Esophagus (tissue), 2 donors: ENCODE measurements at regions not wholly inside any gene's neighbourhood (a gene's known extent, or its start where the extent isn't known, plus 50 kb on each side); places are given as distances from the start of the nearest gene placed in this dataset.

Source experiments
- H3K27ac ChIP-seq, 2 donors: one replicate each; pipeline ENCODE4 v1.5.1; 2013; ENCODE audit warnings: low read depth in 2 of 2, mild to moderate bottlenecking in 2 of 2, inconsistent platforms in 1 of 2, low read length in 1 of 2, moderate library complexity in 1 of 2
- H3K27me3 ChIP-seq, 2 donors: one replicate each; pipeline ENCODE4 v1.6.1; 2013; ENCODE audit warnings: low read length in 2 of 2, control low read depth in 1 of 2, mild to moderate bottlenecking in 1 of 2; ENCODE audit not compliant: insufficient read depth in 2 of 2, control insufficient read depth in 1 of 2
- H3K36me3 ChIP-seq, 2 donors: one replicate each; pipeline ENCODE4 v1.6.1; 2013; ENCODE audit warnings: low read length in 1 of 2; ENCODE audit not compliant: control insufficient read depth in 2 of 2, insufficient read depth in 2 of 2
- H3K4me1 ChIP-seq, 2 donors: one replicate each; pipeline ENCODE4 v1.6.1; 2013; ENCODE audit warnings: low read length in 1 of 2; ENCODE audit not compliant: control insufficient read depth in 2 of 2, insufficient read depth in 2 of 2
- H3K4me3 ChIP-seq, 2 donors: one replicate each; pipeline ENCODE4 v1.5.1; 2013; ENCODE audit warnings: low read length in 2 of 2, mild to moderate bottlenecking in 2 of 2, low read depth in 1 of 2, moderate library complexity in 1 of 2
- H3K9me3 ChIP-seq, 2 donors: one replicate each; pipeline ENCODE4 v1.6.1; 2013; ENCODE audit warnings: mild to moderate bottlenecking in 2 of 2, low read depth in 1 of 2, low read length in 1 of 2, moderate library complexity in 1 of 2; ENCODE audit not compliant: control insufficient read depth in 2 of 2, insufficient read depth in 1 of 2
- whole genome bisulfite sequencing, 2 donors: extraction: QIAGEN DNeasy Blood & Tissue Kit; methylation state at CpG; one replicate each; pipeline ENCODE4 v1.1.7; 2013; 5-methylcytosine and 5-hydroxymethylcytosine counted together
- donor health status: healthy with polysubstance abuse.
- donor health status: Bipolar disorder and iron deficiency.

- H3K9me3 ChIP-seq: no peaks in the 10 kb centered on the region
- no peak overlapping the region for H3K4me3 ChIP-seq
- H3K4me1 ChIP-seq: no peaks in the 10 kb centered on the region
- no peak overlapping the region for H3K27ac ChIP-seq
- H3K36me3 ChIP-seq: no peaks in the 10 kb centered on the region
- WGBS, 2 donors: 33 to 50% methylated on average over 3 of the region's 3 CpGs
- no peaks in the 10 kb centered on the region for H3K27me3 ChIP-seq
These were observed 353.8 kb downstream of the TMEM135 start for GRCh38 chr11:87391496-87391895.

DNA sequence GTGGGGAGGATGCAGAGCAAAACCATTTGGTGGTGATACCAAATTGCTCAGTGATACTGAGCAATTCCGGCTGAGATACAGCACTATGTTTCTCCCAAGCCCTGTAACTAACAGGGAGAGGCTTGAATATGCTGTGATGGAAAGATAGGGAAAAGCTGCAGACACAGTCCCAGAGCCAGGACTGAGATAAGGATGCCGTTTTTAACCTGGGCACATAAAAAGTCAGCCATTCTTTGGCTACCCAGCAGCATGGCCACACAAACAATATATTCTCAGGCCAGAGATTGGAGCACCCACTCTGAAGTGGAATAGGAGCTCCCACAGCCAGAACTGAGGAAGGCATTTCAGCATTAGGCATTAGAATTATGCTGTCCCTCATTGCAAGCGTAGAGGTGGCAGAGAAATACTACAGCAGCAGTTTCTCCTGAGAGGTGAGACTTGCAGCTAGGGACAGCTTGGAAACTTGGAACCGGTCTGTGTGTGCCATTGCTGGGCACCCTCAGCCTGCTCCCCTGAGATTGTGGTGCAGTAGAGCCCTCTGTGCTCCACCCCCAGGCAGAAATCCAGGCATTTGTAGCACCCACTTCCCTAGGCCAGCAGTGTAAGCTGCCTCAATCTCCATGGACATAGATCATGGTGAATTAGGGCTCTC, 346.5 kb downstream of the TMEM135 start:
- no peak overlapping the region for H3K27ac ChIP-seq
- WGBS, 2 donors: 74 to 80% methylated on average over 4 of the region's 4 CpGs
- no peaks in the 10 kb centered on the region for H3K27me3 ChIP-seq
- no peaks in the 10 kb centered on the region for H3K36me3 ChIP-seq
- no peaks in the 10 kb centered on the region for H3K4me1 ChIP-seq
- H3K4me3 ChIP-seq: no peak overlapping the region
- H3K9me3 ChIP-seq: peaks cover 0 to 3% of the 10 kb centered on the region in 2 donors

- Histone ChIP-seq H3K4me1 (no peaks in the 10 kb centered on the region), H3K36me3 (no peaks in the 10 kb centered on the region), H3K27ac (no peak overlapping the region), H3K27me3 (no peaks in the 10 kb centered on the region), H3K9me3 (peaks cover 0 to 3% of the 10 kb centered on the region in 2 donors), H3K4me3 (no peak overlapping the region)
- WGBS, 2 donors: 52 to 65% methylated on average over 4 of the region's 4 CpGs
These were observed 336.5 kb downstream of the TMEM135 start for GRCh38 chr11:87374038-87374807.
